ENCODE measurements at regions not wholly inside any gene's neighbourhood (a gene's known extent, or its start where the extent isn't known, plus 50 kb on each side); places are given as distances from the start of the nearest gene placed in this dataset.

DNA sequence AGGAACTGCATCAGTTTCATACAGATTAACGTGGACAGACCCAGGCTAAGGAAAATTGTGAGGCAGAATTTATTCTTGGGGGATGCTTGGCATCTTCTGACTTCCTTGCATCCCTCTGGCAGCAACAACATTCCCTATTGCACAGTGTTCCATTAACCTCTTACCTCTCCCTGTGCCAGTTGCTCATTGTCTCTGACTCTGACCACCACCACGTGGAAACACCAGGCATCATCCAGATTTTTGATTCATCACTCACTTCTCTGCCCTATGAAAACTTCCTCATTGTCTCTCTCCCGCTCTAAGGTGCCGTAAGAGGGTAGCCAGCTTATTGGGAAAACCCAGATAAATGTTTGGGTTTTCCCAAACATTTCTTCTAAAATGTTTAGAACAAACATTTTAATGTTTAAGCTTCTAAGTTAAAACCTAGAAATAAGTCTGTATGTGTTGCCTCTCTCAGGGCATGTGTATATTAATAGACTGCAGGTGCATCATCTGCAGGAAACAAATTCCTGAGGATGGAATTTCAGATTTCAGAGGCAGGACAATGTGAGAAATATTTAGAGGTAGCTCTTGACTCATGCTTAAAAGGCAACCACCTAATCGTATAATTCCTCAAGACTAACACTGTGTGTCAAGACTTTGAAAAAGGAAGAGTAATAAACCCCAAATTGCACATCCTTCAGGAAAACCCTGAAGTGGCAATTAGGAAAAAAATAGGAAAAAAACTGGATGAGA, 64.5 kb upstream of the SLC35F4 start:
- TF ChIP-seq, protein P1, sequence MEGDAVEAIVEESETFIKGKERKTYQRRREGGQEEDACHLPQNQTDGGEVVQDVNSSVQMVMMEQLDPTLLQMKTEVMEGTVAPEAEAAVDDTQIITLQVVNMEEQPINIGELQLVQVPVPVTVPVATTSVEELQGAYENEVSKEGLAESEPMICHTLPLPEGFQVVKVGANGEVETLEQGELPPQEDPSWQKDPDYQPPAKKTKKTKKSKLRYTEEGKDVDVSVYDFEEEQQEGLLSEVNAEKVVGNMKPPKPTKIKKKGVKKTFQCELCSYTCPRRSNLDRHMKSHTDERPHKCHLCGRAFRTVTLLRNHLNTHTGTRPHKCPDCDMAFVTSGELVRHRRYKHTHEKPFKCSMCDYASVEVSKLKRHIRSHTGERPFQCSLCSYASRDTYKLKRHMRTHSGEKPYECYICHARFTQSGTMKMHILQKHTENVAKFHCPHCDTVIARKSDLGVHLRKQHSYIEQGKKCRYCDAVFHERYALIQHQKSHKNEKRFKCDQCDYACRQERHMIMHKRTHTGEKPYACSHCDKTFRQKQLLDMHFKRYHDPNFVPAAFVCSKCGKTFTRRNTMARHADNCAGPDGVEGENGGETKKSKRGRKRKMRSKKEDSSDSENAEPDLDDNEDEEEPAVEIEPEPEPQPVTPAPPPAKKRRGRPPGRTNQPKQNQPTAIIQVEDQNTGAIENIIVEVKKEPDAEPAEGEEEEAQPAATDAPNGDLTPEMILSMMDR (conservative IDR thresholded peaks at IDR 0.05 in 1 of 2, IDR thresholded peaks at IDR 0.05 in 1 of 2; ENCODE audit: extremely low read depth in 1 of 2, insufficient read depth in 1 of 2, low read depth in 1 of 2, low read length in 2 of 2) = no peak
- TF ChIP-seq EZH2 (IDR thresholded peaks at IDR 0.05; ENCODE audit: borderline replicate concordance, low read length) = no peak

Measured in mammary epithelial cell (primary cell).